GM12878 (cell line): ENCODE measurements at regions not wholly inside any gene's neighbourhood (a gene's known extent, or its start where the extent isn't known, plus 50 kb on each side); places are given as distances from the start of the nearest gene placed in this dataset.

Source experiments
- ATAC-seq: fragments of 200-7000 bp; cut with Tn5 transposase; 3 replicates; pipeline ENCODE4 v1.9.1; 2020; ENCODE audit warnings: mild to moderate bottlenecking, moderate library complexity
- BruUV-seq: library from RNA; stranded (reverse); fragments of 400-500 nt; replicated peaks from 2 replicates; lab custom pipeline; 2021; lab: Mats Ljungman, UMichigan
- CTCF ChIA-PET: fragments of 300-600 bp; sonication (Branson Sonifier 250); formaldehyde crosslinking; extraction: SDS; loops from one replicate; lab custom pipeline; 2021; ENCODE audit warnings: inconsistent platforms; lab: Yijun Ruan, JAX
- POLR2A ChIA-PET: fragments of 350-600 bp; formaldehyde crosslinking; extraction: SDS; loops from one replicate; lab custom pipeline; 2021; ENCODE audit warnings: inconsistent platforms; lab: Charles Lee
- RAD21 ChIA-PET: fragments of 300-600 bp; sonication (Branson Sonifier 250); formaldehyde crosslinking; loops from one replicate; lab custom pipeline; 2023; ENCODE audit warnings: antibody characterized with exemption; ENCODE audit not compliant: unreplicated experiment; lab: Charles Lee
- SMC1A ChIA-PET: fragments of 300-600 bp; sonication (Branson Sonifier 250); formaldehyde crosslinking; loops from one replicate; lab custom pipeline; 2023; ENCODE audit not compliant: unreplicated experiment, uncharacterized antibody; lab: Charles Lee
- DNase-seq: peaks from one replicate; pipeline ENCODE4 v3.0.0-alpha.2; 2011; ENCODE audit warnings: low read depth, low spot score
- FAIRE-seq: peaks from 3 replicates; lab custom pipeline; 2011; peaks lifted over from hg19 to GRCh38; lab: Jason Lieb, UNC
- H2AFZ ChIP-seq: 2 replicates; pipeline ENCODE4 v1.6.0; 2011; ENCODE audit warnings: low read depth, low read length, control low read depth; ENCODE audit not compliant: control insufficient read depth
- H3K27ac ChIP-seq: 2 replicates; pipeline ENCODE4 v1.5.1; 2011; ENCODE audit warnings: control low read depth; ENCODE audit not compliant: control insufficient read depth, insufficient read depth
- H3K27me3 ChIP-seq, 2 experiments: replicated peaks in 1 of 2; 2 replicates each; pipeline versions ENCODE4 v1.6.0 to v1.6.1; 2011; ENCODE audit warnings: low read length in 1 of 2; ENCODE audit not compliant: control insufficient read depth in 2 of 2, insufficient read depth in 2 of 2
- H3K36me3 ChIP-seq, 2 experiments: 2 replicates each; pipeline ENCODE4 v1.5.1; 2011; ENCODE audit warnings: low read length in 1 of 2; ENCODE audit not compliant: control insufficient read depth in 2 of 2, insufficient read depth in 2 of 2
- H3K4me1 ChIP-seq: 2 replicates; pipeline ENCODE4 v1.6.1; 2011; ENCODE audit warnings: mild to moderate bottlenecking, low read length, moderate library complexity, mixed read lengths; ENCODE audit not compliant: control insufficient read depth, insufficient read depth
- H3K4me2 ChIP-seq: 2 replicates; pipeline ENCODE4 v1.6.0; 2011; ENCODE audit warnings: control low read depth; ENCODE audit not compliant: control insufficient read depth, insufficient read depth
- H3K4me3 ChIP-seq: fragments of 200-600 bp; sonication (generic); 2 replicates; pipeline ENCODE4 v1.5.1; 2016
- H3K79me2 ChIP-seq: 2 replicates; pipeline ENCODE4 v1.6.0; 2011; ENCODE audit warnings: low read length; ENCODE audit not compliant: control insufficient read depth, insufficient read depth
- H3K9ac ChIP-seq: 2 replicates; pipeline ENCODE4 v1.8.0; 2011; ENCODE audit warnings: low read length, control low read depth, mixed read lengths; ENCODE audit not compliant: control insufficient read depth, insufficient read depth
- H3K9me3 ChIP-seq: replicated peaks from 3 replicates; pipeline ENCODE4 v1.5.1; 2011; ENCODE audit warnings: mild to moderate bottlenecking, low read length; ENCODE audit not compliant: control insufficient read depth, insufficient read depth
- H4K20me1 ChIP-seq: 2 replicates; pipeline ENCODE4 v1.6.0; 2011; ENCODE audit not compliant: control insufficient read depth, insufficient read depth
- BMI1 ChIP-seq: fragments of 450-650 bp; IDR thresholded peaks from 2 replicates; pipeline ENCODE4 v1.6.1; 2016; ENCODE audit warnings: mild to moderate bottlenecking, moderate library complexity, borderline replicate concordance
- CBX5 ChIP-seq: sonication (generic); IDR thresholded peaks from 2 replicates; pipeline ENCODE4 v1.6.1; 2016; ENCODE audit warnings: low read depth, moderate library complexity, mild to moderate bottlenecking, inconsistent platforms
- CEBPZ ChIP-seq: fragments of 150-350 bp; IDR thresholded peaks from 2 replicates; pipeline ENCODE4 v1.6.1; 2016; ENCODE audit warnings: low read depth, low read length
- CHD4 ChIP-seq: fragments of 200-600 bp; sonication (generic); IDR thresholded peaks from 2 replicates; pipeline ENCODE4 v1.6.1; 2016; ENCODE audit warnings: mild to moderate bottlenecking
- IKZF2 ChIP-seq, 2 experiments: fragments of 450-650 bp; IDR thresholded peaks; 2 replicates each; pipeline ENCODE4 v1.6.1; 2017; ENCODE audit warnings: mild to moderate bottlenecking in 2 of 2, moderate library complexity in 2 of 2
- IRF4 ChIP-seq: IDR thresholded peaks from 2 replicates; pipeline ENCODE4 v1.6.1; 2011; ENCODE audit warnings: low read depth, low read length
- NFYA ChIP-seq: IDR thresholded peaks from 2 replicates; pipeline ENCODE4 v1.6.1; 2011; ENCODE audit warnings: low read depth, mild to moderate bottlenecking, low read length, improper control_type of control experiment, borderline replicate concordance
- POLR2A ChIP-seq: IDR thresholded peaks from 2 replicates; pipeline ENCODE4 v1.6.1; 2011; ENCODE audit warnings: low read depth, mild to moderate bottlenecking, low read length
- POU2F2 ChIP-seq: IDR thresholded peaks from 3 replicates; pipeline ENCODE4 v1.6.1; 2011; ENCODE audit warnings: low read depth, mild to moderate bottlenecking, low read length, borderline replicate concordance
- RELA ChIP-seq: fragments of 450-650 bp; IDR thresholded peaks from 2 replicates; pipeline ENCODE4 v1.8.0; 2014; ENCODE audit warnings: borderline replicate concordance; ENCODE audit not compliant: partially characterized antibody
- SUZ12 ChIP-seq: fragments of 200-600 bp; sonication (generic); IDR thresholded peaks from one replicate; pipeline ENCODE4 v1.6.1; 2018; ENCODE audit warnings: antibody characterized with exemption, mild to moderate bottlenecking; ENCODE audit not compliant: unreplicated experiment
- ZNF274 ChIP-seq: IDR thresholded peaks from one replicate; pipeline ENCODE4 v1.8.0; 2011; ENCODE audit not compliant: insufficient read length, insufficient read depth
- ZNF384 ChIP-seq: IDR thresholded peaks from 2 replicates; pipeline ENCODE4 v1.6.1; 2012; ENCODE audit warnings: low read depth, mild to moderate bottlenecking, low read length, improper control_type of control experiment, borderline replicate concordance
- WGBS: methylation state at CpG from one replicate; pipeline ENCODE4 v1.1.6; 2016; ENCODE audit warnings: low lambda C conversion rate; ENCODE audit not compliant: insufficient replicate concordance, insufficient coverage; ENCODE audit errors: missing lambda C conversion rate; 5-methylcytosine and 5-hydroxymethylcytosine counted together
- in situ Hi-C: fragments of 300-500 bp; cut with MboI; formaldehyde crosslinking; loops from 9 replicates; pipeline ENCODE4 v1.14.3; 2018; ENCODE audit warnings: mixed read lengths
- intact Hi-C: fragments of 100-400 bp; cut with micrococcal nuclease; formaldehyde crosslinking; loops from one replicate; pipeline ENCODE4 v1.14.2; 2022; ENCODE audit not compliant: unreplicated experiment

GRCh38 chr17:63040816-63041215 is 74.8 kb downstream of the TANC2 start:
- no peaks in the 10 kb centered on the region for H4K20me1 ChIP-seq
- in situ Hi-C loops = no loop called here
- no peak overlapping the region for H3K4me3 ChIP-seq
- H3K36me3 ChIP-seq = no peaks in the 10 kb centered on the region
- TF ChIP-seq RELA (no peak), POLR2A (no peak), IKZF2 (IDR thresholded peaks at IDR 0.05) (no peak)
- ChIA-PET CTCF (no interaction called here), POLR2A (no interaction called here), RAD21 (no interaction called here), SMC1A (interaction anchor here (0.6 kb wide), 1 partner anchor 860 kb away, joined by 3 read pairs; no protein-coding TSS in a partner anchor)
- no peak overlapping the region for H3K27ac ChIP-seq
- no peak overlapping the region for H2AFZ ChIP-seq
- H3K4me2 ChIP-seq = no peak overlapping the region
- H3K9ac ChIP-seq = no peak overlapping the region
- H3K79me2 ChIP-seq = no peaks in the 10 kb centered on the region
- H3K9me3 ChIP-seq = no peaks in the 10 kb centered on the region
- ATAC-seq (no peak), FAIRE-seq (no peak), DNase-seq (no peak)
- no peaks in the 10 kb centered on the region for H3K4me1 ChIP-seq
- BruUV-seq = no TSS peak
- intact Hi-C loops = no loop called here
- H3K27me3 ChIP-seq = no peaks in the 10 kb centered on the region

- 3% methylated on average over 4 of the region's 4 CpGs for WGBS
These were observed 75.2 kb downstream of the TANC2 start for GRCh38 chr17:63041251-63041650.

More at GRCh38 chr17:63041251-63041650, 75.2 kb downstream of the TANC2 start:
- intact Hi-C loops (no loop called here), in situ Hi-C loops (no loop called here)
- no peak for ATAC-seq
- H2AFZ ChIP-seq = no peak overlapping the region
- H3K9me3 ChIP-seq = no peaks in the 10 kb centered on the region
- H3K79me2 ChIP-seq = no peaks in the 10 kb centered on the region
- no peaks in the 10 kb centered on the region for H3K36me3 ChIP-seq
- no TSS peak for BruUV-seq
- POLR2A ChIA-PET = no interaction called here
- no peaks in the 10 kb centered on the region for H3K27me3 ChIP-seq
- SMC1A ChIA-PET = interaction anchor here (0.6 kb wide), 1 partner anchor 861 kb away, joined by 3 read pairs; no protein-coding TSS in a partner anchor
- no peaks in the 10 kb centered on the region for H4K20me1 ChIP-seq
- H3K9ac ChIP-seq = no peak overlapping the region
- no peak overlapping the region for H3K4me2 ChIP-seq
- H3K27ac ChIP-seq = no peak overlapping the region
- CTCF ChIA-PET = no interaction called here
- no peak for TF ChIP-seq CHD4
- no peak for TF ChIP-seq CBX5
- TF ChIP-seq NFYA = no peak
- no peak for TF ChIP-seq IRF4
- no peak for TF ChIP-seq POU2F2
- no peak for TF ChIP-seq ZNF274
- no peak for TF ChIP-seq BMI1
- no peak for TF ChIP-seq CEBPZ
- no peak for TF ChIP-seq ZNF384
- TF ChIP-seq SUZ12 = no peak
- FAIRE-seq = no peak
- no peak for DNase-seq
- no peaks in the 10 kb centered on the region for H3K4me1 ChIP-seq
- no peak overlapping the region for H3K4me3 ChIP-seq
- RAD21 ChIA-PET = no interaction called here
